Heart left ventricle (tissue), 13 donors: ENCODE measurements at regions not wholly inside any gene's neighbourhood (a gene's known extent, or its start where the extent isn't known, plus 50 kb on each side); places are given as distances from the start of the nearest gene placed in this dataset.

Experiments used
- CTCF ChIP-seq, 12 donors: fragments of 200-600 bp; sonication (generic) in 4 of 12; IDR thresholded peaks; one replicate each; pipeline versions ENCODE4 v1.5.0 to v1.8.0; 2018 to 2022; ENCODE audit warnings: antibody characterized with exemption in 12 of 12, mild to moderate bottlenecking in 5 of 12
- POLR2A ChIP-seq, 2 donors: fragments of 450-650 bp; IDR thresholded peaks; one replicate each; pipeline ENCODE4 v1.6.1; 2017; ENCODE audit warnings: antibody characterized with exemption in 2 of 2, mild to moderate bottlenecking in 2 of 2, moderate library complexity in 2 of 2
- donor health status: ischemic (EF 13 %, LVEDD 7.1; RV severe dilation, severe dysfunction).
- donor health status: DM: no; HTN: yes; CAD: no.
- donor health status: DM: no; HTN: no; CAD: no.
- donor health status: ischemic (EF 25% LVEDD 6.9; RV normal size, moderate dysfunction).
- donor health status: ischemic (EF 25% LVEDD 5.7; RV mildly dilated, moderate dysfunction).
- donor health status: ischemic (EF 35%, LVEDD 5.7; RV mildly dilated, moderate dysfunction).
- donor health status: nonischemic (EF 11% LVEDD 7.7; RV severe dilation, severe dysfunction).
- donor health status: DM: yes; HTN: yes; CAD: no.
- donor health status: PGD.
- donor health status: ischemic (EF 29% LVEDD 5.4; RV normal size, mild dysfunction).
- donor health status: nonischemic (EF 23%, LVEDD 6.1; RV moderate dilation, normal function).

- no peak for TF ChIP-seq CTCF (IDR thresholded peaks at IDR 0.05)
- no peak for TF ChIP-seq POLR2A (IDR thresholded peaks at IDR 0.05)
These were observed 199.5 kb downstream of the KLF13 start for GRCh38 chr15:31525988-31526665.
